ENCODE measurements at regions not wholly inside any gene's neighbourhood (a gene's known extent, or its start where the extent isn't known, plus 50 kb on each side); places are given as distances from the start of the nearest gene placed in this dataset.

DNA sequence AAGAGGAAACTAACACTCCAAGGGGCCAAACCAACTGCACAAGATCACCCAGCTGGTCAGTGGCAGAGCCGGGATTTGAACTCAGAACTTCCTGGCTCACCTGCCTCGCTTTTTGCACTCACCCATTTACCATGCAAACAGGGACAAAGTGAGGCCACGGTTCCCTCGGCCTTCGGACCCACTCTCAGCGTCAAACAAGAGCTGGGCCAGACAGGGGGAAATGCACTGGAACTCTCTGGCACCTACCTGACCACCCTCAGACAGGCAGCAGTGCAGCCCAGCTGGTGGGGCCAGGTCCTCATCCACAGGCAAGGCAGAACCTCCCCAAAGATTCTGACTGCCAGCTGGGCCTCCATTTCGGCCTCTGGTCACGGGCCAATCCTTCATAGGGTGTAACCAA, 93.7 kb upstream of the SRSF6 start:
- TF ChIP-seq, protein P1, sequence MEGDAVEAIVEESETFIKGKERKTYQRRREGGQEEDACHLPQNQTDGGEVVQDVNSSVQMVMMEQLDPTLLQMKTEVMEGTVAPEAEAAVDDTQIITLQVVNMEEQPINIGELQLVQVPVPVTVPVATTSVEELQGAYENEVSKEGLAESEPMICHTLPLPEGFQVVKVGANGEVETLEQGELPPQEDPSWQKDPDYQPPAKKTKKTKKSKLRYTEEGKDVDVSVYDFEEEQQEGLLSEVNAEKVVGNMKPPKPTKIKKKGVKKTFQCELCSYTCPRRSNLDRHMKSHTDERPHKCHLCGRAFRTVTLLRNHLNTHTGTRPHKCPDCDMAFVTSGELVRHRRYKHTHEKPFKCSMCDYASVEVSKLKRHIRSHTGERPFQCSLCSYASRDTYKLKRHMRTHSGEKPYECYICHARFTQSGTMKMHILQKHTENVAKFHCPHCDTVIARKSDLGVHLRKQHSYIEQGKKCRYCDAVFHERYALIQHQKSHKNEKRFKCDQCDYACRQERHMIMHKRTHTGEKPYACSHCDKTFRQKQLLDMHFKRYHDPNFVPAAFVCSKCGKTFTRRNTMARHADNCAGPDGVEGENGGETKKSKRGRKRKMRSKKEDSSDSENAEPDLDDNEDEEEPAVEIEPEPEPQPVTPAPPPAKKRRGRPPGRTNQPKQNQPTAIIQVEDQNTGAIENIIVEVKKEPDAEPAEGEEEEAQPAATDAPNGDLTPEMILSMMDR (IDR thresholded peaks at IDR 0.05), result no peak
- no peak for TF ChIP-seq POLR2A (IDR thresholded peaks at IDR 0.05)

All from adrenal gland (tissue), 5 donors.